Bronchial epithelial cell (primary cell): ENCODE measurements at regions not wholly inside any gene's neighbourhood (a gene's known extent, or its start where the extent isn't known, plus 50 kb on each side); places are given as distances from the start of the nearest gene placed in this dataset.

Source experiments
- DNase-seq: peaks from one replicate; pipeline ENCODE4 v3.0.0-alpha.2; 2010; ENCODE audit warnings: low read depth
- FAIRE-seq: peaks from 2 replicates; lab custom pipeline; 2011; peaks lifted over from hg19 to GRCh38; lab: Jason Lieb, UNC
- H3K27me3 ChIP-seq: 2 replicates; pipeline ENCODE4 v1.5.1; 2011; ENCODE audit warnings: low read length; ENCODE audit not compliant: control insufficient read depth, insufficient read depth
- H3K36me3 ChIP-seq: 2 replicates; pipeline ENCODE4 v1.5.1; 2011; ENCODE audit warnings: low read length; ENCODE audit not compliant: control insufficient read depth, insufficient read depth
- H3K4me3 ChIP-seq: 2 replicates; pipeline ENCODE4 v1.5.1; 2011; ENCODE audit warnings: mild to moderate bottlenecking, low read depth, low read length, control low read depth
- CTCF ChIP-seq: IDR thresholded peaks from 2 replicates; pipeline ENCODE4 v1.5.1; 2011; ENCODE audit warnings: mild to moderate bottlenecking, moderate library complexity, low read length, control low read depth, inconsistent platforms; ENCODE audit not compliant: insufficient read depth, severe bottlenecking

GRCh38 chr7:81430761-81431160, 339.1 kb downstream of the HGF start:
- no peaks in the 10 kb centered on the region for H3K36me3 ChIP-seq
- H3K4me3 ChIP-seq = no peak overlapping the region
- no peak for TF ChIP-seq CTCF
- no peak for FAIRE-seq
- no peak for DNase-seq
- no peaks in the 10 kb centered on the region for H3K27me3 ChIP-seq

GRCh38 chr7:81430150-81430549, 339.7 kb downstream of the HGF start:
- no peak overlapping the region for H3K4me3 ChIP-seq
- no peaks in the 10 kb centered on the region for H3K36me3 ChIP-seq
- peak; percentile 4 for TF ChIP-seq CTCF
- FAIRE-seq (no peak), DNase-seq (no peak)
- H3K27me3 ChIP-seq = no peaks in the 10 kb centered on the region

- no peak overlapping the region for H3K4me3 ChIP-seq
- DNase-seq = no peak
- H3K36me3 ChIP-seq = no peaks in the 10 kb centered on the region
- FAIRE-seq = no peak
- H3K27me3 ChIP-seq = no peaks in the 10 kb centered on the region
- TF ChIP-seq CTCF = no peak
Observed at GRCh38 chr7:81427461-81427860, 342.4 kb downstream of the HGF start.

GRCh38 chr7:81420526-81421226, 349.2 kb downstream of the HGF start:
- Histone ChIP-seq H3K36me3 (no peaks in the 10 kb centered on the region), H3K4me3 (no peak overlapping the region), H3K27me3 (no peaks in the 10 kb centered on the region)
- FAIRE-seq (no peak), DNase-seq (no peak)
- no peak for TF ChIP-seq CTCF

- Histone ChIP-seq H3K27me3 (no peaks in the 10 kb centered on the region), H3K36me3 (no peaks in the 10 kb centered on the region), H3K4me3 (no peak overlapping the region)
- FAIRE-seq (no peak), DNase-seq (no peak)
- TF ChIP-seq CTCF = no peak
Observed at GRCh38 chr7:81419731-81420130, 350.1 kb downstream of the HGF start.

- FAIRE-seq (no peak), DNase-seq (no peak)
- Histone ChIP-seq H3K4me3 (no peak overlapping the region), H3K36me3 (no peaks in the 10 kb centered on the region), H3K27me3 (no peaks in the 10 kb centered on the region)
- no peak for TF ChIP-seq CTCF
Observed at GRCh38 chr7:81416659-81417058, 353.2 kb downstream of the HGF start.
